Mucosa of rectum (tissue), 2 donors: ENCODE measurements at regions not wholly inside any gene's neighbourhood (a gene's known extent, or its start where the extent isn't known, plus 50 kb on each side); places are given as distances from the start of the nearest gene placed in this dataset.
A peak's percentile ranks its signal among the peaks of the same experiment; 100 is the strongest.

Experiments
- H3K27ac ChIP-seq, 2 donors: one replicate each; pipeline ENCODE4 v1.7.0; 2013; ENCODE audit warnings: inconsistent platforms in 2 of 2, low read depth in 2 of 2, low read length in 2 of 2
- H3K27me3 ChIP-seq, 2 donors: one replicate each; pipeline ENCODE4 v1.7.0; 2013; ENCODE audit warnings: low read length in 2 of 2; ENCODE audit not compliant: control insufficient read depth in 2 of 2, insufficient read depth in 2 of 2
- H3K36me3 ChIP-seq, 2 donors: one replicate each; pipeline ENCODE4 v1.7.0; 2013; ENCODE audit warnings: low read length in 2 of 2; ENCODE audit not compliant: control insufficient read depth in 2 of 2, insufficient read depth in 2 of 2
- H3K4me1 ChIP-seq, 2 donors: one replicate each; pipeline ENCODE4 v1.7.0; 2013; ENCODE audit warnings: low read length in 2 of 2, mild to moderate bottlenecking in 1 of 2; ENCODE audit not compliant: control insufficient read depth in 2 of 2, insufficient read depth in 2 of 2
- H3K4me3 ChIP-seq, 2 donors: one replicate each; pipeline ENCODE4 v1.7.0; 2013; ENCODE audit warnings: low read length in 2 of 2
- H3K9ac ChIP-seq, 2 donors: one replicate each; pipeline ENCODE4 v1.7.0; 2013; ENCODE audit warnings: low read length in 2 of 2, low read depth in 1 of 2, mild to moderate bottlenecking in 1 of 2
- H3K9me3 ChIP-seq, 2 donors: one replicate each; pipeline ENCODE4 v1.7.0; 2013; ENCODE audit warnings: low read length in 2 of 2; ENCODE audit not compliant: control insufficient read depth in 2 of 2
- donor health status: healthy.
- donor health status: Normal muscosa, but diverticular disease.

- Histone ChIP-seq H3K27me3 (no peaks in the 10 kb centered on the region), H3K4me3 (no peak overlapping the region), H3K36me3 (no peaks in the 10 kb centered on the region), H3K27ac (peak overlapping the region in 1 of 2 donors; percentile 25), H3K9ac (no peak overlapping the region), H3K9me3 (peaks cover 0 to 4% of the 10 kb centered on the region in 2 donors), H3K4me1 (no peaks in the 10 kb centered on the region)
These were observed 67.3 kb upstream of the RMDN2 start for GRCh38 chr2:37857575-37858399.

- peak overlapping the region; percentile 29 to 34 for H3K27ac ChIP-seq
- H3K4me3 ChIP-seq, result no peak overlapping the region
- H3K27me3 ChIP-seq, result no peaks in the 10 kb centered on the region
- no peaks in the 10 kb centered on the region for H3K36me3 ChIP-seq
- no peaks in the 10 kb centered on the region for H3K4me1 ChIP-seq
- H3K9ac ChIP-seq, result no peak overlapping the region
- peaks cover 0 to 4% of the 10 kb centered on the region in 2 donors for H3K9me3 ChIP-seq
These were observed 66.7 kb upstream of the RMDN2 start for GRCh38 chr2:37858400-37858711.

- Histone ChIP-seq H3K9ac (no peak overlapping the region), H3K4me1 (no peaks in the 10 kb centered on the region), H3K4me3 (no peak overlapping the region), H3K27ac (peak overlapping the region; percentile 29 to 34), H3K9me3 (peaks cover 0 to 4% of the 10 kb centered on the region in 2 donors), H3K27me3 (no peaks in the 10 kb centered on the region), H3K36me3 (no peaks in the 10 kb centered on the region)
These were observed 66.3 kb upstream of the RMDN2 start for GRCh38 chr2:37858725-37859267.

GRCh38 chr2:37862620-37863019, 62.5 kb upstream of the RMDN2 start:
- Histone ChIP-seq H3K36me3 (no peaks in the 10 kb centered on the region), H3K27me3 (no peaks in the 10 kb centered on the region), H3K4me1 (no peaks in the 10 kb centered on the region), H3K4me3 (no peak overlapping the region), H3K27ac (no peak overlapping the region), H3K9me3 (peaks cover 0 to 4% of the 10 kb centered on the region in 2 donors), H3K9ac (no peak overlapping the region)

GRCh38 chr2:37864217-37864616, 60.9 kb upstream of the RMDN2 start:
- H3K27ac ChIP-seq, result no peak overlapping the region
- peaks cover 0 to 4% of the 10 kb centered on the region in 2 donors for H3K9me3 ChIP-seq
- H3K27me3 ChIP-seq, result no peaks in the 10 kb centered on the region
- H3K4me1 ChIP-seq, result no peaks in the 10 kb centered on the region
- no peak overlapping the region for H3K4me3 ChIP-seq
- H3K9ac ChIP-seq, result no peak overlapping the region
- no peaks in the 10 kb centered on the region for H3K36me3 ChIP-seq

- H3K36me3 ChIP-seq, result no peaks in the 10 kb centered on the region
- no peaks in the 10 kb centered on the region for H3K27me3 ChIP-seq
- no peak overlapping the region for H3K9ac ChIP-seq
- no peak overlapping the region for H3K27ac ChIP-seq
- no peaks in the 10 kb centered on the region for H3K9me3 ChIP-seq
- no peaks in the 10 kb centered on the region for H3K4me1 ChIP-seq
- H3K4me3 ChIP-seq, result no peak overlapping the region
These were observed 59.4 kb upstream of the RMDN2 start for GRCh38 chr2:37865640-37866039.

GRCh38 chr2:37866171-37866934, 58.7 kb upstream of the RMDN2 start:
- Histone ChIP-seq H3K27me3 (no peaks in the 10 kb centered on the region), H3K4me3 (no peak overlapping the region), H3K9ac (no peak overlapping the region), H3K36me3 (no peaks in the 10 kb centered on the region), H3K9me3 (no peaks in the 10 kb centered on the region), H3K27ac (no peak overlapping the region), H3K4me1 (no peaks in the 10 kb centered on the region)

GRCh38 chr2:37867166-37867565, 57.9 kb upstream of the RMDN2 start:
- Histone ChIP-seq H3K27me3 (no peaks in the 10 kb centered on the region), H3K4me1 (no peaks in the 10 kb centered on the region), H3K36me3 (no peaks in the 10 kb centered on the region), H3K9me3 (no peaks in the 10 kb centered on the region), H3K4me3 (no peak overlapping the region), H3K27ac (no peak overlapping the region), H3K9ac (no peak overlapping the region)

GRCh38 chr2:37868866-37869265, 56.2 kb upstream of the RMDN2 start:
- Histone ChIP-seq H3K36me3 (no peaks in the 10 kb centered on the region), H3K4me1 (no peaks in the 10 kb centered on the region), H3K4me3 (no peak overlapping the region), H3K27me3 (no peaks in the 10 kb centered on the region), H3K9ac (no peak overlapping the region), H3K9me3 (no peaks in the 10 kb centered on the region), H3K27ac (no peak overlapping the region)

GRCh38 chr2:37869304-37869703, 55.8 kb upstream of the RMDN2 start:
- Histone ChIP-seq H3K36me3 (no peaks in the 10 kb centered on the region), H3K4me3 (no peak overlapping the region), H3K4me1 (no peaks in the 10 kb centered on the region), H3K27ac (no peak overlapping the region), H3K9ac (no peak overlapping the region), H3K9me3 (no peaks in the 10 kb centered on the region), H3K27me3 (no peaks in the 10 kb centered on the region)
